ENCODE measurements at regions not wholly inside any gene's neighbourhood (a gene's known extent, or its start where the extent isn't known, plus 50 kb on each side); places are given as distances from the start of the nearest gene placed in this dataset.
"Not testable (repeated sequence)": the region's sequence is repeated elsewhere in the genome, so short reads cannot be mapped to it uniquely, and the experiment has no call there.

GRCh38 chr12:124089181-124089914 is 116.3 kb downstream of the ZNF664 start:
- H3K4me1 ChIP-seq (ENCODE audit: insufficient read depth, low read length); H3K4me1 Mint-ChIP-seq; H3K4me3 ChIP-seq (ENCODE audit: low read length in 2 of 2); CTCF ChIA-PET (ENCODE audit: partially characterized antibody); H3K27me3 Mint-ChIP-seq; H3K36me3 Mint-ChIP-seq; H3K27me3 ChIP-seq (ENCODE audit: insufficient read depth, low read length); H3K27ac Mint-ChIP-seq; H3K27ac ChIP-seq (ENCODE audit: low read depth, low read length); H3K9me3 ChIP-seq (ENCODE audit: control insufficient read depth in 1 of 2, low read length in 2 of 2); H3K36me3 ChIP-seq (ENCODE audit: insufficient read depth, low read length); H3K4me3 Mint-ChIP-seq; intact Hi-C loops (cut with micrococcal nuclease); H3K9me3 Mint-ChIP-seq; POLR2A ChIA-PET (ENCODE audit: partially characterized antibody); DNase-seq: not testable (repeated sequence)

GRCh38 chr12:124091835-124092234 is 118.8 kb downstream of the ZNF664 start:
- H3K9me3 Mint-ChIP-seq: peaks cover 0 to 3% (median 0%) of the 10 kb centered on the region in 8 donors
- no peaks in the 10 kb centered on the region for H3K36me3 Mint-ChIP-seq
- no peaks in the 10 kb centered on the region for H3K36me3 ChIP-seq (ENCODE audit: insufficient read depth, low read length)
- H3K4me3 Mint-ChIP-seq: no peak overlapping the region
- peaks cover 4% of the 10 kb centered on the region for H3K27me3 ChIP-seq (ENCODE audit: insufficient read depth, low read length)
- H3K4me3 ChIP-seq (ENCODE audit: low read length in 2 of 2): no peak overlapping the region
- H3K9me3 ChIP-seq (ENCODE audit: control insufficient read depth in 1 of 2, low read length in 2 of 2): no peaks in the 10 kb centered on the region
- H3K27ac ChIP-seq (ENCODE audit: low read depth, low read length): no peak overlapping the region
- DNase-seq: no peak
- POLR2A ChIA-PET (ENCODE audit: partially characterized antibody): no interaction called here
- H3K4me1 Mint-ChIP-seq: no peaks in the 10 kb centered on the region
- CTCF ChIA-PET (ENCODE audit: partially characterized antibody): no interaction called here
- H3K27me3 Mint-ChIP-seq: peaks cover 2 to 8% of the 10 kb centered on the region in 2 donors
- intact Hi-C loops (cut with micrococcal nuclease): no loop called here
- peak overlapping the region in 1 of 7 donors; percentile 5 for H3K27ac Mint-ChIP-seq
- H3K4me1 ChIP-seq (ENCODE audit: insufficient read depth, low read length): no peaks in the 10 kb centered on the region

GRCh38 chr12:124092532-124092931 is 119.5 kb downstream of the ZNF664 start:
- H3K9me3 ChIP-seq (ENCODE audit: control insufficient read depth in 1 of 2, low read length in 2 of 2); H3K9me3 Mint-ChIP-seq; H3K27ac Mint-ChIP-seq; intact Hi-C loops (cut with micrococcal nuclease); CTCF ChIA-PET (ENCODE audit: partially characterized antibody); H3K36me3 Mint-ChIP-seq; H3K4me1 ChIP-seq (ENCODE audit: insufficient read depth, low read length); H3K4me3 Mint-ChIP-seq; DNase-seq; POLR2A ChIA-PET (ENCODE audit: partially characterized antibody); H3K36me3 ChIP-seq (ENCODE audit: insufficient read depth, low read length); H3K27ac ChIP-seq (ENCODE audit: low read depth, low read length); H3K4me1 Mint-ChIP-seq; H3K27me3 Mint-ChIP-seq; H3K27me3 ChIP-seq (ENCODE audit: insufficient read depth, low read length); H3K4me3 ChIP-seq (ENCODE audit: low read length in 2 of 2): not testable (repeated sequence)

GRCh38 chr12:124093297-124093696 is 120.3 kb downstream of the ZNF664 start:
- H3K4me1 ChIP-seq (ENCODE audit: insufficient read depth, low read length): no peaks in the 10 kb centered on the region
- intact Hi-C loops (cut with micrococcal nuclease): no loop called here
- ChIA-PET POLR2A (ENCODE audit: partially characterized antibody) (no interaction called here), CTCF (ENCODE audit: partially characterized antibody) (no interaction called here)
- Mint-ChIP-seq H3K27ac (no peak overlapping the region), H3K9me3 (peaks cover 0 to 3% (median 0%) of the 10 kb centered on the region in 8 donors), H3K36me3 (no peaks in the 10 kb centered on the region), H3K27me3 (peaks cover 2 to 11% of the 10 kb centered on the region in 2 donors), H3K4me3 (no peak overlapping the region), H3K4me1 (no peaks in the 10 kb centered on the region)
- peaks cover 3% of the 10 kb centered on the region for H3K27me3 ChIP-seq (ENCODE audit: insufficient read depth, low read length)
- no peak for DNase-seq
- no peak overlapping the region for H3K4me3 ChIP-seq (ENCODE audit: low read length in 2 of 2)
- H3K36me3 ChIP-seq (ENCODE audit: insufficient read depth, low read length): no peaks in the 10 kb centered on the region
- no peak overlapping the region for H3K27ac ChIP-seq (ENCODE audit: low read depth, low read length)
- no peaks in the 10 kb centered on the region for H3K9me3 ChIP-seq (ENCODE audit: control insufficient read depth in 1 of 2, low read length in 2 of 2)

- DNase-seq: no peak
- peaks cover 2 to 11% of the 10 kb centered on the region in 2 donors for H3K27me3 Mint-ChIP-seq
- Histone ChIP-seq H3K4me3 (ENCODE audit: low read length in 2 of 2) (no peak overlapping the region), H3K9me3 (ENCODE audit: control insufficient read depth in 1 of 2, low read length in 2 of 2) (no peaks in the 10 kb centered on the region), H3K36me3 (ENCODE audit: insufficient read depth, low read length) (no peaks in the 10 kb centered on the region), H3K27me3 (ENCODE audit: insufficient read depth, low read length) (no peaks in the 10 kb centered on the region), H3K27ac (ENCODE audit: low read depth, low read length) (no peak overlapping the region), H3K4me1 (ENCODE audit: insufficient read depth, low read length) (no peaks in the 10 kb centered on the region)
- CTCF ChIA-PET (ENCODE audit: partially characterized antibody): no interaction called here
- no peak overlapping the region for H3K4me3 Mint-ChIP-seq
- intact Hi-C loops (cut with micrococcal nuclease): no loop called here
- peaks cover 0 to 3% (median 0%) of the 10 kb centered on the region in 8 donors for H3K9me3 Mint-ChIP-seq
- POLR2A ChIA-PET (ENCODE audit: partially characterized antibody): no interaction called here
- H3K27ac Mint-ChIP-seq: no peak overlapping the region
- H3K36me3 Mint-ChIP-seq: no peaks in the 10 kb centered on the region
- no peaks in the 10 kb centered on the region for H3K4me1 Mint-ChIP-seq
These were observed 121.2 kb downstream of the ZNF664 start for GRCh38 chr12:124094188-124094587.

GRCh38 chr12:124094733-124095132 is 121.7 kb downstream of the ZNF664 start:
- Mint-ChIP-seq H3K36me3 (no peaks in the 10 kb centered on the region), H3K4me3 (no peak overlapping the region), H3K27me3 (peaks cover 2 to 11% of the 10 kb centered on the region in 2 donors), H3K9me3 (peaks cover 0 to 5% (median 0%) of the 10 kb centered on the region in 8 donors), H3K4me1 (no peaks in the 10 kb centered on the region), H3K27ac (no peak overlapping the region)
- ChIA-PET POLR2A (ENCODE audit: partially characterized antibody) (no interaction called here), CTCF (ENCODE audit: partially characterized antibody) (no interaction called here)
- H3K9me3 ChIP-seq (ENCODE audit: control insufficient read depth in 1 of 2, low read length in 2 of 2): no peaks in the 10 kb centered on the region
- no peak overlapping the region for H3K4me3 ChIP-seq (ENCODE audit: low read length in 2 of 2)
- intact Hi-C loops (cut with micrococcal nuclease): no loop called here
- H3K4me1 ChIP-seq (ENCODE audit: insufficient read depth, low read length): no peaks in the 10 kb centered on the region
- no peaks in the 10 kb centered on the region for H3K27me3 ChIP-seq (ENCODE audit: insufficient read depth, low read length)
- H3K36me3 ChIP-seq (ENCODE audit: insufficient read depth, low read length): no peaks in the 10 kb centered on the region
- no peak for DNase-seq
- no peak overlapping the region for H3K27ac ChIP-seq (ENCODE audit: low read depth, low read length)

GRCh38 chr12:124096109-124096508 is 123.1 kb downstream of the ZNF664 start:
- H3K4me1 ChIP-seq (ENCODE audit: insufficient read depth, low read length): no peaks in the 10 kb centered on the region
- intact Hi-C loops (cut with micrococcal nuclease): no loop called here
- H3K4me3 Mint-ChIP-seq: no peak overlapping the region
- H3K27ac ChIP-seq (ENCODE audit: low read depth, low read length): no peak overlapping the region
- no peaks in the 10 kb centered on the region for H3K36me3 Mint-ChIP-seq
- H3K27me3 ChIP-seq (ENCODE audit: insufficient read depth, low read length): no peaks in the 10 kb centered on the region
- peaks cover 0 to 6% (median 2%) of the 10 kb centered on the region in 8 donors for H3K9me3 Mint-ChIP-seq
- CTCF ChIA-PET (ENCODE audit: partially characterized antibody): no interaction called here
- no peak overlapping the region for H3K4me3 ChIP-seq (ENCODE audit: low read length in 2 of 2)
- DNase-seq: no peak
- no peaks in the 10 kb centered on the region for H3K9me3 ChIP-seq (ENCODE audit: control insufficient read depth in 1 of 2, low read length in 2 of 2)
- no peaks in the 10 kb centered on the region for H3K36me3 ChIP-seq (ENCODE audit: insufficient read depth, low read length)
- H3K27me3 Mint-ChIP-seq: peaks cover 2 to 9% of the 10 kb centered on the region in 2 donors
- no peak overlapping the region for H3K27ac Mint-ChIP-seq
- POLR2A ChIA-PET (ENCODE audit: partially characterized antibody): no interaction called here
- H3K4me1 Mint-ChIP-seq: no peaks in the 10 kb centered on the region

Measured in CD4-positive, alpha-beta memory T cell (primary cell).